HG03039 (cell line): ENCODE measurements at regions not wholly inside any gene's neighbourhood (a gene's known extent, or its start where the extent isn't known, plus 50 kb on each side); places are given as distances from the start of the nearest gene placed in this dataset.

Experiments used
- ATAC-seq: cut with Tn5 transposase; IDR thresholded peaks from one replicate; pipeline ENCODE4 v1.9.1; 2021; ENCODE audit warnings: mild to moderate bottlenecking, moderate library complexity; ENCODE audit not compliant: unreplicated experiment

GRCh38 chr10:120960725-120961124 lies 109.6 kb downstream of the WDR11 start:
- ATAC-seq, result no peak

GRCh38 chr10:120961795-120962755 lies 110.9 kb downstream of the WDR11 start:
- ATAC-seq, result no peak

GRCh38 chr10:120962756-120963593 lies 111.8 kb downstream of the WDR11 start:
- no peak for ATAC-seq

DNA sequence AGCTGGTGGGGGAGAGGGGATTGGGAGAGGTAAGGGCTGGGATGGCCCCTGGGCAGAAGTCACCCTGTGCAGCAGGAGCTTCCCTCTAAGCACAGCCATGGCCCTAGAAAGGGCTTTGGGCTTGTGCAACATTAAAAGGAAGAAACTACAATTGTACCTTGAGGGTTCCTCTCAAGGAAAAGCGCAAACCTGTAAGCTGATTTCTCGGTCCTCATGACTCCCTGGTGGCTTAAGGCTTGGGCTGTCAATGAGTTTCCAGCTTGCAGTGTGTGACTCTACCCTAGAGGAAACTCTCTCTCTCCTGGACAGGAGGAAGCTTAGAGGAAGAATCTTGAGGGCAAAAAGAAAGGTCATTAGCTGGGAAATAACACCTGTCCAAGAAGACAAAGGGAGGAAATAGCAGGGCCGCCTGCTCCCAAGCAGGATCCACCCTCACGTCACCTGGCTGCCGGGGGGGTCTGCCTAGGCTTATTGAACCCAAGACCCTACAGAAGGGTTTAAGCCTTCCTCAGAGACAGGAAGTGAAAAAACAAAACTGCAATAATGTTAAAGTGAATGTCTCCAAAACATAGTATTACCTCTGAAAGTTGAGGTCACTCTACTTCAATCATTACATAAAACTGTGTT lies 112.5 kb downstream of the WDR11 start:
- no peak for ATAC-seq

DNA sequence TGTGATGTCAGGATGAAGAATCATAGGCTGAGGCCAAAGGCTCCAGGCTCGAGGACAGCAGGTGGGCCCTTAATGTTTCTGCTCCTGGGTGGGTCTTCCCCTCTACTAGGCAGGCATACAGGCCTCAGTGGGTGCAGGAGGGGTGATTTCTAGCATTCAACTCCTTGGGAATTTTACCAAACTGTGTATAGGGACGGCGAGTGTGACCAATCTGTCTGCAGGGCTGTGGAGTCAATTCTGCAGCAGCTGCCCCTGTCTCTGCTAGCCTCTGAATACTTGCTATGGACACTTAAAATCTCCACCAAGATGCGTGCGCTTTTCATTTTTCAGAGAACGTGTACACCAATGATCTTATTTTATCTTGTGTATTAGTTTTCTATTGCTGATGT lies 115.5 kb downstream of the WDR11 start:
- ATAC-seq, result no peak

DNA sequence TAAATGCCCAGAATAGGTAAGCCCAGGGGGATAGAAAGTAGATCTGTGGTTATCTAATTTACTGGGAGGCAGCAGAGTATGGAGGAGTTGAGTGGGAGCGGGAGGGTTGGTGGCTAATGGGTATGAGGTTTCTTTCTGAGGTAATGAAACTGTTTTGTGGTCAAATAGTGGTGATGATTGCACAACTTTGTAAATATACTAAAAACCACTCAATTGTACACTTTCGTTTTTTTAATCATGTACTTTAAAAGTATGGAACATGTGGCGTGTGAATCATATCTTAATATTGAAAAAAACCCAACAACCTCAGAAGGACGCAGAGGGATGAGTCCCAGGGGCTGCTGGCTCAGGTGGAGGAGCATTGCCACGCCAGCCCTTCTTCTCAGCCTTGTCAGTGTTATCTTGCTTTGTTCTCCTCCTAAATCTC lies 118.1 kb downstream of the WDR11 start:
- ATAC-seq, result no peak

GRCh38 chr10:120970595-120971529 lies 119.7 kb downstream of the WDR11 start:
- ATAC-seq, result no peak

DNA sequence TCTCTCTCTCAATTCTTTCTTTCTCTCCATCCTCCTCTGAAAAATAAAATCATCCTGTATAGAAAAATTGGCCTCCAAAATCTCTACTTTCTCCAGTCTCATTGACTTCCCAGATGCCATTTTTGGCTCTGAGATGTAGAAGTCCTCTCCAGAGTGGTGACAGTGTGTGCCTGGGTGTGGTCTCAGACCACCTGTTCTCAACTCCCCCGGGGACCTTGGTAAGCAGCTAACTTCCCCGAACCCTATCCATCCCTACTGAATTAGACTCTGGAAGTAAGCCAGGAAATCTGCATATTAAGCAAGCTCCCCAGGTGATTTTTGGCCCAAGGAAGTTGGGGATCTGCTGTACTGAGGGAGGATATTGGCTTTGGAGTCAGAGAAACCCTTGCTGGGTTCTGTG lies 120.5 kb downstream of the WDR11 start:
- ATAC-seq, result no peak

GRCh38 chr10:120972259-120972658 lies 121.1 kb downstream of the WDR11 start:
- ATAC-seq, result no peak

GRCh38 chr10:120975072-120975867 lies 124.1 kb downstream of the WDR11 start:
- ATAC-seq, result no peak

GRCh38 chr10:120975868-120976225 lies 124.7 kb downstream of the WDR11 start:
- ATAC-seq, result no peak

- ATAC-seq, result no peak
These were observed 126.7 kb downstream of the WDR11 start for GRCh38 chr10:120977897-120978296.

DNA sequence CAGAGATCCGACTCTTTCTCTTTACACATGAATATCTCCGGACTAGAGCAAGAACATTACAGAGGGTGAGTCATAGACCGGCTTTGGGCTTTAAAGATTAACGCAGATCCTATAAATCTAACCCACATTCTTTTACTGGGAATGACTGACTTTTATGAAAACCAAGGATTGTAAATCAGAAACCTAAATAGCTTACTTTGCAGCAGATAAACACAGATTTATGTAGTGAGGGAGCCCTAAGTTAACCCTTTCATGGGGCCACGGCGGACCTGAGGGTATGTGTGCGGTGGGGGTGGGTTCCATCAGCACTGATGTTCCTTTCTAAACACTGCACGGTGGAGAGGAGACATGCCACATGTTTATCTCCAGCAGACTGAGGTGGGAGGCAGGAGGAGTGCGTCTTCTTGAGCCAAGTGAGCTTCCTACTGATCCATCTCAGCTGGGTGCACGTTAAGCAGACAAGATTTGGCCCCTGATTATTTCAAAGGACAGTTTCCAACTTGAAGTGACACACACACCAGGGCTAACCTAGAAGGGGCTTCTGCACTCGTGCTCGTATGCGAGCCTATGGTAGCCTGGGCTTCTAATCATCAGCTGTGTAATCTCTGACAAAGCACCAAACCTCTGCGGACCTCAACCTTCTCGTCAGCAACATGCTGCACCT lies 127.6 kb downstream of the WDR11 start:
- no peak for ATAC-seq

DNA sequence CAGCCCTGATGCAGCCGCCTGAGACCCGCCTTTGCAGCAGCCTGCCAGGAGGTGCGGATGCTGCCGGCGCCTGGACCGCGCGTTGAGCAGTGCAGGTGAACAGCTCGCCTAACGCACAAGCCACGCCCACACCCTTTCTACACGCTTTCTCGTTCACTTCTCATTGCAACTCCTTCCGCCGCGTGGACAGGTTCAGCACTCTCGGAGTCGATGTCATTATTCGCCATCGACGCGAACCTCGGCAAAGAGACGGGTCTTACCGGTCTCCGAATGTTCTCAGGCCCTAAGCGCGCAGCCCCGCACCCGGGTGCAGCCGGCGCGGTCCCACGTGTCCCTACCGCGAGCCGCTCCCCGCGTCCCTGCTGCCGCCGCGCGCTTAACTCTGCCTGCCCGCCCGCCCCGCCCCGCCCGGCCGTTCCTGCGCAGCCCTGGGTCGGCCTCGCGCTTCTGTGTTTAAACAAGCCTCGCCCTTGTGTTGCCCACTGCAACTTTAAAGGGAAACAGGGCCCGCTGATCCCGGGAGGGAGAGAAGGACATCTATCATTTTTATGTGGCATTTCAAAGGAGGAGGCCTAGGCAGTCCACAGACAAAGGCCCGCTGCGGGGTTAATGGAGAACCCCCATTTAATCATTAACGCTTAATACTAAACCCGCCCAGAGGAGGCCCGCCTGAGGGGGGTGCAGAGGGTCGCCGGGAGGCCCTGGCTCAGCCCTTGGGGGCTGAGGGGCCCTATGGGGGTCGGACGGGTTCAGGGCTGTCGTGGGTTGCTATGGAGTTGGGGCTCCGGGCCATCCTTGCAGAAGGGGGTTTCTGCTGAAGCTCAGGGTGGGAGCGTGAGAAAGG lies 128.5 kb downstream of the WDR11 start:
- no peak for ATAC-seq

- no peak for ATAC-seq
These were observed 129.4 kb downstream of the WDR11 start for GRCh38 chr10:120980279-120981255.

DNA sequence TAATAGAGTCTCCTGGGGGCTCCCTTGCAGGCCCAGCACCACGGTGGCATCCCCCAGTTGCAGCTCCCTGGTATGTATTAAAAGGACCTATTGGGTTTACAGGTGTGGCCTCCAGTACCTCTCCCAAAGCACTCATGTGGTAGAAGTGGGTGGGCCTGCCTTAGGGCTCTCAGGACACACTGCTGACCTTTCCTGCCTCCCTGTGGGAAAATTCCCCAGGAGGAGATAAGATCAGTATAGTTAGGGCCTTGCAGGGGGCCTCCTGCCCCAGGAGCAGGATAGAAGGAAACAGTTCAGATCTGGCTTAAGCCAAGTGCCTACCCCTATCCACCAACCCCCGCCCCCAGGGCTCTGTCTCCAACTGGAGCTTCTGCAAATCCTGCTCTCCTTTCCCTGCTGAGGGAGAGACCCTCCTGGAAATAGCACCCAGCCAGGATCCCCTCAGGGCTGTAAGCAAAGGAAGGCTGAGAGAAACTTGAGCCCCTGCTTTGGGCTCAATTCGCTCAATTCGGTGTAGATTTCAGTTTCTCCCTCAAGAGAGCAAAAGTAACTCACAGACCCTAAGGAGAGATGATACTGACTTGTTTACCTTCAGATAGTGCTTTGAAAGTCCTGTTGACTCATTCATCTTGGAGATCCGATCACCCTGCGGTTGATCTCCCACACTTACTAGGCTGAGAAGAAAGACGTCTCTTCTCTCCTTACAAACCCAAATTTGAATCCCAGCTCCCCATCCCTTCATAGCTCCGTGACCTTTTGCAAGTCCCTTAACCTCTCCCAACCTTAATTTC lies 130.6 kb downstream of the WDR11 start:
- no peak for ATAC-seq
